H1 (cell line): ENCODE measurements at regions not wholly inside any gene's neighbourhood (a gene's known extent, or its start where the extent isn't known, plus 50 kb on each side); places are given as distances from the start of the nearest gene placed in this dataset.

Experiments used
- CTCF ChIA-PET: fragments of 300-600 bp; sonication (Branson Sonifier 250); formaldehyde crosslinking; loops from one replicate; lab custom pipeline; 2021; ENCODE audit not compliant: partially characterized antibody; lab: Charles Lee
- POLR2A ChIA-PET: fragments of 300-600 bp; sonication (Branson Sonifier 250); formaldehyde crosslinking; loops from one replicate; lab custom pipeline; 2021; ENCODE audit warnings: inconsistent platforms; ENCODE audit not compliant: partially characterized antibody; lab: Charles Lee
- DNase-seq, 2 experiments: peaks; one replicate each; pipeline versions ENCODE4 v3.0.0 to v3.0.0-alpha.2; 2010 to 2022; ENCODE audit warnings: low spot score in 2 of 2, low read depth in 1 of 2, mixed read lengths in 1 of 2
- FAIRE-seq: peaks from 2 replicates; lab custom pipeline; 2011; peaks lifted over from hg19 to GRCh38; lab: Jason Lieb, UNC
- H2AFZ ChIP-seq: 2 replicates; pipeline ENCODE4 v1.8.1; 2012; ENCODE audit warnings: low read length, inconsistent platforms
- H2AK5ac ChIP-seq: 2 replicates; pipeline ENCODE4 v1.6.1; 2013; ENCODE audit warnings: low read depth, low read length
- H2BK120ac ChIP-seq: replicated peaks from 2 replicates; pipeline ENCODE3; 2013; ENCODE audit warnings: low read depth, low read length, inconsistent platforms
- H2BK12ac ChIP-seq: 2 replicates; pipeline ENCODE4 v1.6.1; 2013; ENCODE audit warnings: low read depth, low read length
- H2BK15ac ChIP-seq: 2 replicates; pipeline ENCODE4 v1.6.1; 2013; ENCODE audit warnings: low read length
- H2BK20ac ChIP-seq: 2 replicates; pipeline ENCODE4 v1.6.1; 2013; ENCODE audit warnings: low read length
- H2BK5ac ChIP-seq: 2 replicates; pipeline ENCODE4 v1.6.1; 2013; ENCODE audit warnings: low read depth, low read length
- H3K14ac ChIP-seq: 2 replicates; pipeline ENCODE4 v1.6.1; 2013; ENCODE audit warnings: inconsistent platforms; ENCODE audit not compliant: insufficient read length
- H3K18ac ChIP-seq: 2 replicates; pipeline ENCODE4 v1.6.1; 2013; ENCODE audit warnings: low read length; ENCODE audit errors: extremely low read depth
- H3K23ac ChIP-seq: 2 replicates; pipeline ENCODE4 v1.6.1; 2013; ENCODE audit warnings: inconsistent platforms; ENCODE audit not compliant: insufficient read length
- H3K23me2 ChIP-seq: 2 replicates; pipeline ENCODE4 v1.6.1; 2013; ENCODE audit warnings: low read depth, low read length
- H3K27ac ChIP-seq: 2 replicates; pipeline ENCODE4 v1.6.1; 2011; ENCODE audit warnings: low read depth, low read length, inconsistent platforms
- H3K27me3 ChIP-seq, 4 experiments: replicated peaks in 1 of 4; 1 replicate in 1 of 4; 2 replicates in 3 of 4; pipeline versions ENCODE4 v1.6.1 to v1.8.1; 2011 to 2013; ENCODE audit warnings: low read length in 3 of 4, mild to moderate bottlenecking in 3 of 4, inconsistent platforms in 2 of 4, mixed read lengths in 2 of 4, moderate library complexity in 1 of 4; ENCODE audit not compliant: control insufficient read depth in 3 of 4, insufficient read depth in 3 of 4; ENCODE audit errors: extremely low read depth in 1 of 4
- H3K36me3 ChIP-seq, 4 experiments: 2 replicates each; pipeline versions ENCODE4 v1.6.1 to v1.8.1; 2011 to 2013; ENCODE audit warnings: mild to moderate bottlenecking in 4 of 4, low read length in 3 of 4, moderate library complexity in 2 of 4, control low read depth in 1 of 4, inconsistent platforms in 1 of 4; ENCODE audit not compliant: insufficient read depth in 4 of 4, control insufficient read depth in 2 of 4
- H3K4ac ChIP-seq: replicated peaks from 2 replicates; pipeline ENCODE3; 2013; ENCODE audit warnings: low read length, low read depth, mixed read lengths, inconsistent platforms; ENCODE audit not compliant: insufficient read length
- H3K4me1 ChIP-seq, 4 experiments: replicated peaks in 1 of 4; 1 replicate in 1 of 4; 2 replicates in 3 of 4; pipeline versions ENCODE4 v1.6.1 to v1.8.1; 2011 to 2013; ENCODE audit warnings: low read length in 3 of 4, inconsistent platforms in 2 of 4, mixed read lengths in 1 of 4; ENCODE audit not compliant: insufficient read depth in 4 of 4, control insufficient read depth in 3 of 4
- H3K4me2 ChIP-seq, 2 experiments: 2 replicates each; pipeline versions ENCODE4 v1.6.1 to v1.8.1; 2011 to 2013; ENCODE audit warnings: low read depth in 2 of 2, low read length in 2 of 2, control low read depth in 1 of 2, inconsistent platforms in 1 of 2, mild to moderate bottlenecking in 1 of 2; ENCODE audit not compliant: insufficient read depth in 1 of 2
- H3K4me3 ChIP-seq, 4 experiments: fragments of 200-600, 300-600 bp in 1 of 4; sonication (generic), shearing (Covaris generic), sonication (Bioruptor Twin) in 1 of 4; 2 replicates each; pipeline versions ENCODE4 v1.5.1 to v1.8.1; 2011 to 2016; ENCODE audit warnings: low read length in 4 of 4, low read depth in 3 of 4, control low read depth in 2 of 4, inconsistent platforms in 2 of 4, mild to moderate bottlenecking in 2 of 4, mixed read lengths in 1 of 4, moderate library complexity in 1 of 4; ENCODE audit not compliant: insufficient read depth in 2 of 4; ENCODE audit errors: extremely low read depth in 1 of 4
- H3K56ac ChIP-seq: replicated peaks from 2 replicates; pipeline ENCODE3; 2013; ENCODE audit warnings: low read depth, mild to moderate bottlenecking, mixed read lengths, low read length, inconsistent platforms; ENCODE audit not compliant: insufficient read length
- H3K79me1 ChIP-seq: 2 replicates; pipeline ENCODE4 v1.6.1; 2013; ENCODE audit warnings: low read depth, low read length, control low read depth
- H3K79me2 ChIP-seq, 2 experiments: 2 replicates each; pipeline versions ENCODE4 v1.6.1 to v1.8.1; 2012 to 2013; ENCODE audit warnings: low read length in 2 of 2, mild to moderate bottlenecking in 2 of 2, inconsistent platforms in 1 of 2; ENCODE audit not compliant: insufficient read depth in 2 of 2, control insufficient read depth in 1 of 2
- H3K9ac ChIP-seq, 4 experiments: replicated peaks in 1 of 4; 1 replicate in 1 of 4; 2 replicates in 3 of 4; pipeline versions ENCODE4 v1.6.1 to v1.8.1; 2011 to 2013; ENCODE audit warnings: low read depth in 3 of 4, low read length in 3 of 4, control low read depth in 2 of 4, mild to moderate bottlenecking in 2 of 4, moderate library complexity in 2 of 4, inconsistent platforms in 1 of 4; ENCODE audit errors: extremely low read depth in 1 of 4
- H3K9me3 ChIP-seq, 2 experiments: 2 replicates each; pipeline versions ENCODE4 v1.6.1 to v1.8.1; 2012 to 2013; ENCODE audit warnings: mild to moderate bottlenecking in 2 of 2, moderate library complexity in 2 of 2, control low read depth in 1 of 2, inconsistent platforms in 1 of 2, low read depth in 1 of 2, low read length in 1 of 2, mixed read lengths in 1 of 2; ENCODE audit not compliant: insufficient read depth in 2 of 2
- H4K20me1 ChIP-seq, 2 experiments: replicated peaks in 1 of 2; 2 replicates each; pipeline versions ENCODE3 to v1.8.1; 2011 to 2013; ENCODE audit warnings: inconsistent platforms in 2 of 2, low read length in 2 of 2, mild to moderate bottlenecking in 1 of 2; ENCODE audit not compliant: insufficient read depth in 2 of 2, control insufficient read depth in 1 of 2
- H4K5ac ChIP-seq: 2 replicates; pipeline ENCODE4 v1.6.1; 2013; ENCODE audit warnings: low read length, low read depth, mixed read lengths, inconsistent platforms; ENCODE audit not compliant: insufficient read length
- H4K8ac ChIP-seq: 2 replicates; pipeline ENCODE4 v1.8.0; 2013; ENCODE audit warnings: mild to moderate bottlenecking, moderate library complexity, low read length, inconsistent platforms; ENCODE audit not compliant: insufficient read depth; ENCODE audit errors: extremely low read depth
- H4K91ac ChIP-seq: replicated peaks from 2 replicates; pipeline ENCODE3; 2013; ENCODE audit warnings: low read length, mixed read lengths, inconsistent platforms; ENCODE audit not compliant: insufficient read length
- WGBS, 2 experiments: shearing (Covaris generic) in 1 of 2; methylation state at CpG; one replicate each; pipeline versions ENCODE4 v1.1.6 to v1.1.7; 2013 to 2015; ENCODE audit warnings: low lambda C conversion rate in 2 of 2, mixed read lengths in 2 of 2, inconsistent platforms in 1 of 2, low coverage in 1 of 2, missing lambda C conversion rate in 1 of 2; ENCODE audit not compliant: insufficient replicate concordance in 2 of 2, insufficient coverage in 1 of 2, insufficient read length in 1 of 2; ENCODE audit errors: extremely low coverage in 1 of 2, missing lambda C conversion rate in 1 of 2; 5-methylcytosine and 5-hydroxymethylcytosine counted together
- TF ChIP-seq, protein P1 (sequence below): fragments of 300-600 bp; sonication (generic); IDR thresholded peaks from 2 replicates; pipeline ENCODE4 v1.7.1; 2012; ENCODE audit warnings: low read length, moderate library complexity, mild to moderate bottlenecking, inconsistent platforms; ENCODE audit not compliant: insufficient replicate concordance

DNA sequence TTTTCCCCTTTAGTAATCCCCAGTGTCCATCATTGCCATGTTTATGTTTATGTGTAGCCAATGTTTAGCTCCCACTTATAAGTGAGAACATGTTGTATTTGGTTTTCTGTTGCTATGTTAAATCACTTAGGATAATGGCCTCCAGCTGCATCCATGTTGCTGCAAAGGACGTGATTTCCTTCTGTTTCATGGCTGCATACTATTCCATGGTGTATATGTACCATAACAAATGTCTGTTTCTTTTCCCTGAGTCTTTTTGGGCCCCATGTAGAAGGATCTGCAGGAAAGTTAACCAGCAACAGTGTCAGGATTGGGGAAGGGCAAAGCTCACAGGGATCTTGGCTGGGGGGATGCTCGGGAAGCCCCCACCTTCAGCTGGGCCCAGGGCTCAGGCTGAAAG, 64.3 kb upstream of the SULF2 start:
- Histone ChIP-seq H2AFZ (no peak overlapping the region), H3K27ac (no peak overlapping the region), H3K56ac (no peak overlapping the region), H2BK20ac (no peak overlapping the region), H3K23ac (no peak overlapping the region), H3K4me2 (no peak overlapping the region), H3K4ac (no peak overlapping the region), H2BK120ac (no peak overlapping the region), H3K23me2 (no peaks in the 10 kb centered on the region), H3K79me2 (no peaks in the 10 kb centered on the region), H3K14ac (no peak overlapping the region), H2BK5ac (no peak overlapping the region), H4K8ac (no peak overlapping the region), H2BK12ac (no peak overlapping the region), H2BK15ac (no peak overlapping the region), H4K5ac (no peak overlapping the region), H3K18ac (no peak overlapping the region), H3K4me1 (no peaks in the 10 kb centered on the region), H2AK5ac (no peak overlapping the region), H3K79me1 (no peaks in the 10 kb centered on the region), H3K36me3 (no peaks in the 10 kb centered on the region), H4K91ac (no peak overlapping the region), H4K20me1 (no peaks in the 10 kb centered on the region), H3K27me3 (no peaks in the 10 kb centered on the region), H3K9ac (no peak overlapping the region), H3K4me3 (no peak overlapping the region), H3K9me3 (peaks cover 7 to 17% of the 10 kb centered on the region in 2 experiments; a peak in 3 of 4 replicates)
- POLR2A ChIA-PET = no interaction called here
- 72% methylated on average over 2 of the region's 2 CpGs; no CpG with 5 or more reads in 1 of the 2 experiments for WGBS, 2 experiments
- CTCF ChIA-PET = interaction anchor here (1.2 to 1.6 kb wide), 2 partner anchors 45 to 137 kb away, joined by 3 read pairs; no protein-coding TSS in a partner anchor
- DNase-seq = no peak
- no peak for FAIRE-seq
- TF ChIP-seq, protein P1, sequence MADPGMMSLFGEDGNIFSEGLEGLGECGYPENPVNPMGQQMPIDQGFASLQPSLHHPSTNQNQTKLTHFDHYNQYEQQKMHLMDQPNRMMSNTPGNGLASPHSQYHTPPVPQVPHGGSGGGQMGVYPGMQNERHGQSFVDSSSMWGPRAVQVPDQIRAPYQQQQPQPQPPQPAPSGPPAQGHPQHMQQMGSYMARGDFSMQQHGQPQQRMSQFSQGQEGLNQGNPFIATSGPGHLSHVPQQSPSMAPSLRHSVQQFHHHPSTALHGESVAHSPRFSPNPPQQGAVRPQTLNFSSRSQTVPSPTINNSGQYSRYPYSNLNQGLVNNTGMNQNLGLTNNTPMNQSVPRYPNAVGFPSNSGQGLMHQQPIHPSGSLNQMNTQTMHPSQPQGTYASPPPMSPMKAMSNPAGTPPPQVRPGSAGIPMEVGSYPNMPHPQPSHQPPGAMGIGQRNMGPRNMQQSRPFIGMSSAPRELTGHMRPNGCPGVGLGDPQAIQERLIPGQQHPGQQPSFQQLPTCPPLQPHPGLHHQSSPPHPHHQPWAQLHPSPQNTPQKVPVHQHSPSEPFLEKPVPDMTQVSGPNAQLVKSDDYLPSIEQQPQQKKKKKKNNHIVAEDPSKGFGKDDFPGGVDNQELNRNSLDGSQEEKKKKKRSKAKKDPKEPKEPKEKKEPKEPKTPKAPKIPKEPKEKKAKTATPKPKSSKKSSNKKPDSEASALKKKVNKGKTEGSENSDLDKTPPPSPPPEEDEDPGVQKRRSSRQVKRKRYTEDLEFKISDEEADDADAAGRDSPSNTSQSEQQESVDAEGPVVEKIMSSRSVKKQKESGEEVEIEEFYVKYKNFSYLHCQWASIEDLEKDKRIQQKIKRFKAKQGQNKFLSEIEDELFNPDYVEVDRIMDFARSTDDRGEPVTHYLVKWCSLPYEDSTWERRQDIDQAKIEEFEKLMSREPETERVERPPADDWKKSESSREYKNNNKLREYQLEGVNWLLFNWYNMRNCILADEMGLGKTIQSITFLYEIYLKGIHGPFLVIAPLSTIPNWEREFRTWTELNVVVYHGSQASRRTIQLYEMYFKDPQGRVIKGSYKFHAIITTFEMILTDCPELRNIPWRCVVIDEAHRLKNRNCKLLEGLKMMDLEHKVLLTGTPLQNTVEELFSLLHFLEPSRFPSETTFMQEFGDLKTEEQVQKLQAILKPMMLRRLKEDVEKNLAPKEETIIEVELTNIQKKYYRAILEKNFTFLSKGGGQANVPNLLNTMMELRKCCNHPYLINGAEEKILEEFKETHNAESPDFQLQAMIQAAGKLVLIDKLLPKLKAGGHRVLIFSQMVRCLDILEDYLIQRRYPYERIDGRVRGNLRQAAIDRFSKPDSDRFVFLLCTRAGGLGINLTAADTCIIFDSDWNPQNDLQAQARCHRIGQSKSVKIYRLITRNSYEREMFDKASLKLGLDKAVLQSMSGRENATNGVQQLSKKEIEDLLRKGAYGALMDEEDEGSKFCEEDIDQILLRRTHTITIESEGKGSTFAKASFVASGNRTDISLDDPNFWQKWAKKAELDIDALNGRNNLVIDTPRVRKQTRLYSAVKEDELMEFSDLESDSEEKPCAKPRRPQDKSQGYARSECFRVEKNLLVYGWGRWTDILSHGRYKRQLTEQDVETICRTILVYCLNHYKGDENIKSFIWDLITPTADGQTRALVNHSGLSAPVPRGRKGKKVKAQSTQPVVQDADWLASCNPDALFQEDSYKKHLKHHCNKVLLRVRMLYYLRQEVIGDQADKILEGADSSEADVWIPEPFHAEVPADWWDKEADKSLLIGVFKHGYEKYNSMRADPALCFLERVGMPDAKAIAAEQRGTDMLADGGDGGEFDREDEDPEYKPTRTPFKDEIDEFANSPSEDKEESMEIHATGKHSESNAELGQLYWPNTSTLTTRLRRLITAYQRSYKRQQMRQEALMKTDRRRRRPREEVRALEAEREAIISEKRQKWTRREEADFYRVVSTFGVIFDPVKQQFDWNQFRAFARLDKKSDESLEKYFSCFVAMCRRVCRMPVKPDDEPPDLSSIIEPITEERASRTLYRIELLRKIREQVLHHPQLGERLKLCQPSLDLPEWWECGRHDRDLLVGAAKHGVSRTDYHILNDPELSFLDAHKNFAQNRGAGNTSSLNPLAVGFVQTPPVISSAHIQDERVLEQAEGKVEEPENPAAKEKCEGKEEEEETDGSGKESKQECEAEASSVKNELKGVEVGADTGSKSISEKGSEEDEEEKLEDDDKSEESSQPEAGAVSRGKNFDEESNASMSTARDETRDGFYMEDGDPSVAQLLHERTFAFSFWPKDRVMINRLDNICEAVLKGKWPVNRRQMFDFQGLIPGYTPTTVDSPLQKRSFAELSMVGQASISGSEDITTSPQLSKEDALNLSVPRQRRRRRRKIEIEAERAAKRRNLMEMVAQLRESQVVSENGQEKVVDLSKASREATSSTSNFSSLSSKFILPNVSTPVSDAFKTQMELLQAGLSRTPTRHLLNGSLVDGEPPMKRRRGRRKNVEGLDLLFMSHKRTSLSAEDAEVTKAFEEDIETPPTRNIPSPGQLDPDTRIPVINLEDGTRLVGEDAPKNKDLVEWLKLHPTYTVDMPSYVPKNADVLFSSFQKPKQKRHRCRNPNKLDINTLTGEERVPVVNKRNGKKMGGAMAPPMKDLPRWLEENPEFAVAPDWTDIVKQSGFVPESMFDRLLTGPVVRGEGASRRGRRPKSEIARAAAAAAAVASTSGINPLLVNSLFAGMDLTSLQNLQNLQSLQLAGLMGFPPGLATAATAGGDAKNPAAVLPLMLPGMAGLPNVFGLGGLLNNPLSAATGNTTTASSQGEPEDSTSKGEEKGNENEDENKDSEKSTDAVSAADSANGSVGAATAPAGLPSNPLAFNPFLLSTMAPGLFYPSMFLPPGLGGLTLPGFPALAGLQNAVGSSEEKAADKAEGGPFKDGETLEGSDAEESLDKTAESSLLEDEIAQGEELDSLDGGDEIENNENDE = no peak
